ENCODE measurements at regions not wholly inside any gene's neighbourhood (a gene's known extent, or its start where the extent isn't known, plus 50 kb on each side); places are given as distances from the start of the nearest gene placed in this dataset.
A peak's percentile ranks its signal among the peaks of the same experiment; 100 is the strongest.

- H3K27ac Mint-ChIP-seq: no peak overlapping the region
- H3K9me3 Mint-ChIP-seq: no peaks in the 10 kb centered on the region
- ATAC-seq (ENCODE audit: low read depth in 2 of 2): no peak
- DNase-seq: no peak
- H3K4me1 Mint-ChIP-seq: peaks cover 0 to 2% (median 0%) of the 10 kb centered on the region in 3 donors
- H3K27me3 Mint-ChIP-seq: peaks cover 0 to 4% (median 0%) of the 10 kb centered on the region in 3 donors
- no peak overlapping the region for H3K4me3 Mint-ChIP-seq
- H3K36me3 Mint-ChIP-seq: no peaks in the 10 kb centered on the region
Observed at GRCh38 chr1:207224666-207225065, 96.8 kb upstream of the CD55 start.

GRCh38 chr1:207227131-207227630 is 94.3 kb upstream of the CD55 start:
- no peak for DNase-seq
- peak overlapping the region in 1 of 6 donors; percentile 19 for H3K27ac Mint-ChIP-seq
- no peaks in the 10 kb centered on the region for H3K4me1 Mint-ChIP-seq
- H3K36me3 Mint-ChIP-seq: no peaks in the 10 kb centered on the region
- ATAC-seq (ENCODE audit: low read depth in 2 of 2): no peak
- no peak overlapping the region for H3K4me3 Mint-ChIP-seq
- no peaks in the 10 kb centered on the region for H3K9me3 Mint-ChIP-seq
- peaks cover 0 to 4% (median 0%) of the 10 kb centered on the region in 3 donors for H3K27me3 Mint-ChIP-seq

GRCh38 chr1:207228987-207229386 is 92.5 kb upstream of the CD55 start:
- H3K27ac Mint-ChIP-seq: peak overlapping the region in 1 of 6 donors; percentile 56

DNA sequence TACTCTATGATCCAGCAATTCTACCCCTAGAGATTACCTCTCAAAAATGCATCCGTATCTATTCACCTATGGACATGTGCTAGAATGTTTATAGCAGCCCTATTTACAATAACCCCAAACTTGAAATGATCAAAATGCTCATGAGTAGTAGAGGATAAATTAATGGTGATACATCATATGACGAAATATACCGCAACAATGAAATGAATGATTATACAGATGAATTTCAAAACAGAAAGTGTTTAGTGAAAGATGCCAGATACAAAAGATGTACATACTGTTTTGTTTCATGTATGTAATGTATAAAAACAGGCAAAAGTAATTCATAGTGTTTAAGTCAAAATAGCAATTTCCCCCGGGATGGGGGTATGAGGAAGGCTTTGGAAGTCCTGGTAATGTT is 91.0 kb upstream of the CD55 start:
- Mint-ChIP-seq H3K4me3 (no peak overlapping the region), H3K27me3 (peaks cover 0 to 8% (median 7%) of the 10 kb centered on the region in 3 donors), H3K27ac (no peak overlapping the region), H3K36me3 (no peaks in the 10 kb centered on the region), H3K9me3 (peaks cover 0 to 2% (median 0%) of the 10 kb centered on the region in 7 donors), H3K4me1 (no peaks in the 10 kb centered on the region)
- no peak for DNase-seq
- ATAC-seq (ENCODE audit: low read depth in 2 of 2): no peak

More at GRCh38 chr1:207228987-207229386, 92.5 kb upstream of the CD55 start:
- DNase-seq: no peak
- Mint-ChIP-seq H3K27me3 (no peaks in the 10 kb centered on the region), H3K4me1 (no peaks in the 10 kb centered on the region), H3K9me3 (peaks cover 0 to 2% (median 0%) of the 10 kb centered on the region in 7 donors), H3K36me3 (no peaks in the 10 kb centered on the region), H3K4me3 (no peak overlapping the region)
- ATAC-seq (ENCODE audit: low read depth in 2 of 2): no peak

- Mint-ChIP-seq H3K4me3 (no peak overlapping the region), H3K9me3 (peaks cover 0 to 4% (median 0%) of the 10 kb centered on the region in 7 donors), H3K27ac (no peak overlapping the region), H3K27me3 (peaks cover 0 to 19% (median 18%) of the 10 kb centered on the region in 3 donors), H3K36me3 (no peaks in the 10 kb centered on the region), H3K4me1 (no peaks in the 10 kb centered on the region)
- ATAC-seq (ENCODE audit: low read depth in 2 of 2) (no peak), DNase-seq (no peak)
Observed at GRCh38 chr1:207234690-207235089, 86.8 kb upstream of the CD55 start.

DNA sequence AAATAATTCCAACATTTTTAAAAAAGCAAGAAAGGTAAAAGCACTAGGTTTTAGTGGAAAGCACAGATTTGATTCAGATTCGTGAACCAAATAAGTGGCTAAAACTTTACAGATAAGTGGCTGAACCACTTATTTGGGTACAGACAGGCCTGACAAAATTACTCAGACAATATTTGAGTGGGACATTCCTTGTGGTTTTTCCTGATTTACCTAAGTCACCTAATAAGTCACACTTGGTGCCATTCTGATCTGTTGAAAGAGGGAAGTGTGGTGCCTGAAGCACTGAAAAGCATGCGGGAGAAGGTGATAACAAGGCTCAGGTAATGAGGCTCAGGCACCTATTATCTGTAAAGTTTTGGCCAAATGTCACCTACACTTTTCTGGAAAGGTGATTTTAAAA is 81.6 kb upstream of the CD55 start:
- Mint-ChIP-seq H3K4me3 (no peak overlapping the region), H3K27ac (no peak overlapping the region), H3K27me3 (peaks cover 0 to 17% (median 17%) of the 10 kb centered on the region in 3 donors), H3K4me1 (peaks cover 0 to 4% (median 0%) of the 10 kb centered on the region in 3 donors), H3K36me3 (no peaks in the 10 kb centered on the region), H3K9me3 (peaks cover 0 to 3% (median 0%) of the 10 kb centered on the region in 7 donors)
- DNase-seq (no peak), ATAC-seq (ENCODE audit: low read depth in 2 of 2) (no peak)

GRCh38 chr1:207240325-207241101 is 81.0 kb upstream of the CD55 start:
- peak overlapping the region in 1 of 6 donors; percentile 93 for H3K27ac Mint-ChIP-seq
- H3K4me1 Mint-ChIP-seq: peaks cover 0 to 7% (median 5%) of the 10 kb centered on the region in 3 donors
- no peaks in the 10 kb centered on the region for H3K36me3 Mint-ChIP-seq
- H3K27me3 Mint-ChIP-seq: peaks cover 0 to 11% (median 10%) of the 10 kb centered on the region in 3 donors
- no peak for ATAC-seq (ENCODE audit: low read depth in 2 of 2)
- DNase-seq: no peak
- H3K4me3 Mint-ChIP-seq: no peak overlapping the region
- H3K9me3 Mint-ChIP-seq: peaks cover 0 to 3% (median 0%) of the 10 kb centered on the region in 7 donors

- Mint-ChIP-seq H3K27me3 (peaks cover 0 to 11% (median 9%) of the 10 kb centered on the region in 3 donors), H3K4me3 (no peak overlapping the region), H3K9me3 (peaks cover 0 to 3% (median 0%) of the 10 kb centered on the region in 7 donors), H3K4me1 (peaks cover 0 to 8% (median 6%) of the 10 kb centered on the region in 3 donors), H3K27ac (peak overlapping the region in 2 of 6 donors; percentile 6 to 93), H3K36me3 (no peaks in the 10 kb centered on the region)
- DNase-seq (no peak), ATAC-seq (ENCODE audit: low read depth in 2 of 2) (no peak)
Observed at GRCh38 chr1:207241164-207241934, 80.1 kb upstream of the CD55 start.

DNA sequence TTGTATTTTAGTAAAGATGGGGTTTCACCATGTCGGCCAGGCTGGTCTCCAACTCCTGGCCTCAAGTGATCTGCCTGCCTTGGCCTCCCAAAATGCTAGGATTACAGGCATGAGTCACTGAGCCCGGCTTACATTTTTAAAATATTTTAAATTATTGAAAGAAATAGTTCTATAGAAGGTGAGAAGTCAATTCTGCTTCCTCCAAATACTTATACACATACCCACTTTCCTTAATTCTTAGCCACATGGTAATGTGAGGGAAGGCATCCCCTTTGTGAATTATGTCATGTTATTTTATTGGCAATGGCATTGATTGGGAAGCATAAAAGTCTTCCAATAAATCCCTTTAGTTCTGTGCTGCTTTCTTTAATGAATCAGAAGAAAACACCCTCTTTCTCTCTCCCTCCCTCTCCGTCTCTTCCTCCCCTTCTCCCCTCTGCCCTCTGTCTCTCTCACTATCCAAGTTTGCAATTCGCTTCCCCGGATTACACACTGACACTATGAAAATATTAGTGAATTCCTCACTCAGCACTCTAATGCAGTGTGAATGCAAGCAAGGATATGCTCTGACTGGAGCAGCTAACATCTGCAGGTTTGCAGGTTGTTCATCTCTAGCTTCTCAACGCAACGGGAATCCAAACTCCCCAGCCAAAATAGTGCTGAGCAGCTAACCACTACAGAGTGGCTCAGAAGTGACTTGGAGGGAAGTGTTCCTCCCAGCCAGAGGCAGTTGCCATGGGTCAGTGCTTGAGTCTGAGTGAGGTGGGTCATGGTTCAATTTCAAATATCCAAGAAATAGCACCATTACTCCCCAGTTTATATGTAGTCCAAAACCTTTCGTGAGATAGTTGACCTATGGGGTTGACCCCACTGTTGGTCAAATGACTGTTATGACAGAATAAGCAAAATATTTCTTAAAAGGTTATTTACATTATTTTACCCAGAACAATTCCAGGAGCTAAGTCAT is 77.8 kb upstream of the CD55 start:
- H3K4me3 Mint-ChIP-seq: no peak overlapping the region
- H3K4me1 Mint-ChIP-seq: peaks cover 1 to 9% (median 7%) of the 10 kb centered on the region in 3 donors
- ATAC-seq (ENCODE audit: low read depth in 2 of 2) (no peak), DNase-seq (no peak)
- no peaks in the 10 kb centered on the region for H3K36me3 Mint-ChIP-seq
- H3K27ac Mint-ChIP-seq: peak overlapping the region in 2 of 6 donors; percentile 37 to 53
- H3K9me3 Mint-ChIP-seq: no peaks in the 10 kb centered on the region
- no peaks in the 10 kb centered on the region for H3K27me3 Mint-ChIP-seq

DNA sequence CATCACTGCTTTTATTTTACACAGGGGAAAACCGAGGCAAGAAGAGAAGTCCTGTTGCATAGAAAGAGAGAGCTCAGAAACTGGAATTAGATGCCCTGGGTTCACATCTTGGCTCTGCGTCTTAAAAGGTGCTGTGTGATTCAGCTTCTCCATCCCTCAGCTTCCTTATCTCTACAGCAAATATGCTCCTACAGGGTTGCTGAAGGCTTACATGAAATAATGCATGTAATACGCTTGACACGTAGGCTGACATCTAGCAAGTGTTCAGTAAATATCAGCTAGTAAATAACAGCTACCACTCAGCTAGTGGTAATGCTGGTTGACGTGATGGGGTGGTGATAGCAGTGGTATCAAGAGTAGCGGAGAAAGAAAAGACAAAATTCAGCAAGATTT is 77.1 kb upstream of the CD55 start:
- no peak for DNase-seq
- Mint-ChIP-seq H3K36me3 (no peaks in the 10 kb centered on the region), H3K27ac (no peak overlapping the region), H3K4me3 (no peak overlapping the region), H3K4me1 (peaks cover 6 to 12% (median 9%) of the 10 kb centered on the region in 3 donors), H3K27me3 (no peaks in the 10 kb centered on the region), H3K9me3 (no peaks in the 10 kb centered on the region)
- no peak for ATAC-seq (ENCODE audit: low read depth in 2 of 2)

- DNase-seq (no peak), ATAC-seq (ENCODE audit: low read depth in 2 of 2) (no peak)
- Mint-ChIP-seq H3K9me3 (no peaks in the 10 kb centered on the region), H3K27me3 (no peaks in the 10 kb centered on the region), H3K36me3 (no peaks in the 10 kb centered on the region), H3K4me1 (peaks cover 9 to 17% (median 10%) of the 10 kb centered on the region in 3 donors), H3K27ac (no peak overlapping the region), H3K4me3 (no peak overlapping the region)
Observed at GRCh38 chr1:207245124-207245523, 76.4 kb upstream of the CD55 start.

- ATAC-seq (ENCODE audit: low read depth in 2 of 2) (no peak), DNase-seq (no peak)
- H3K9me3 Mint-ChIP-seq: peaks cover 0 to 6% (median 4%) of the 10 kb centered on the region in 7 donors
- H3K4me1 Mint-ChIP-seq: peaks cover 16 to 19% (median 18%) of the 10 kb centered on the region in 3 donors
- no peaks in the 10 kb centered on the region for H3K27me3 Mint-ChIP-seq
- no peak overlapping the region for H3K4me3 Mint-ChIP-seq
- H3K36me3 Mint-ChIP-seq: peaks cover 0 to 4% of the 10 kb centered on the region in 2 donors
- peak overlapping the region in 1 of 6 donors; percentile 18 for H3K27ac Mint-ChIP-seq
Observed at GRCh38 chr1:207248544-207249198, 72.8 kb upstream of the CD55 start.

All from naive B cell (primary cell).